Neural progenitor cell (in vitro differentiated cells): ENCODE measurements at regions not wholly inside any gene's neighbourhood (a gene's known extent, or its start where the extent isn't known, plus 50 kb on each side); places are given as distances from the start of the nearest gene placed in this dataset.

Source experiments
- CTCF ChIP-seq: fragments of 200-600 bp; sonication (generic); IDR thresholded peaks from 2 replicates; pipeline ENCODE4 v1.5.1; 2017; ENCODE audit warnings: antibody characterized with exemption, mild to moderate bottlenecking
- EZH2 ChIP-seq: fragments of 200-600 bp; sonication (generic); IDR thresholded peaks from 2 replicates; pipeline ENCODE4 v1.6.1; 2017; ENCODE audit warnings: antibody characterized with exemption, mild to moderate bottlenecking, moderate library complexity

GRCh38 chr21:16108561-16109075 lies 378.8 kb downstream of the USP25 start:
- TF ChIP-seq CTCF = no peak
- TF ChIP-seq EZH2 = no peak
